ENCODE measurements at regions not wholly inside any gene's neighbourhood (a gene's known extent, or its start where the extent isn't known, plus 50 kb on each side); places are given as distances from the start of the nearest gene placed in this dataset.

DNA sequence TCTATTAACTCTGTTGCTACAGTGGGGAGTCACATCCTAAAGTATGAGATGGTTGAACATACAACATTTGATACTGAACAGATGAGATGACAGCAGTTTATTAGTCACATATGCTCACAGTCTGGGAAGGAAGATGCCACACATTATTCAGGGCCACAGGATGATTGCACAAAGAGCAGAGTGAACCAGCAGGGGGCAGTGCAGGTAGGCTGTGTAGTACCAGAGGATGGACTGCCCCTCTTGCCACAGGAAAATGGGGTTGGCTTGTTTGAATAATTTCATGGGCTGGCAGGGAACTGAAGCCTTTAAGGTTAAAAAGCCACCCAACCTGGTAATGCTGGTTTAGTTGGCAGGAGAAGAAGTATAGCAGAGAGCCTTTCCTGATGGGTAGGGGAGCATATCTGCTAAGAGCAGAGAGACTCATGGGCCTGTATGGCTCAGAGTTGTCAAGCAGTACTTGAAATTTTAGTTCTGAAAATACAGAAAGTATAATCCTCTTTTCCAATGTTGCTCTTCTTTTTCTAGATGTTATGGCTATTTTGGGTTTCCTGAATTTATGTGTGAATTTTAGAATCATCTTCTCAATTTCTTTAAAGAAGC is 180.4 kb upstream of the B3GAT1 start:
- TF ChIP-seq, protein P1, sequence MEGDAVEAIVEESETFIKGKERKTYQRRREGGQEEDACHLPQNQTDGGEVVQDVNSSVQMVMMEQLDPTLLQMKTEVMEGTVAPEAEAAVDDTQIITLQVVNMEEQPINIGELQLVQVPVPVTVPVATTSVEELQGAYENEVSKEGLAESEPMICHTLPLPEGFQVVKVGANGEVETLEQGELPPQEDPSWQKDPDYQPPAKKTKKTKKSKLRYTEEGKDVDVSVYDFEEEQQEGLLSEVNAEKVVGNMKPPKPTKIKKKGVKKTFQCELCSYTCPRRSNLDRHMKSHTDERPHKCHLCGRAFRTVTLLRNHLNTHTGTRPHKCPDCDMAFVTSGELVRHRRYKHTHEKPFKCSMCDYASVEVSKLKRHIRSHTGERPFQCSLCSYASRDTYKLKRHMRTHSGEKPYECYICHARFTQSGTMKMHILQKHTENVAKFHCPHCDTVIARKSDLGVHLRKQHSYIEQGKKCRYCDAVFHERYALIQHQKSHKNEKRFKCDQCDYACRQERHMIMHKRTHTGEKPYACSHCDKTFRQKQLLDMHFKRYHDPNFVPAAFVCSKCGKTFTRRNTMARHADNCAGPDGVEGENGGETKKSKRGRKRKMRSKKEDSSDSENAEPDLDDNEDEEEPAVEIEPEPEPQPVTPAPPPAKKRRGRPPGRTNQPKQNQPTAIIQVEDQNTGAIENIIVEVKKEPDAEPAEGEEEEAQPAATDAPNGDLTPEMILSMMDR (IDR thresholded peaks at IDR 0.05; ENCODE audit: low read depth, low read length) = peak; percentile 92
- TF ChIP-seq, protein P2, sequence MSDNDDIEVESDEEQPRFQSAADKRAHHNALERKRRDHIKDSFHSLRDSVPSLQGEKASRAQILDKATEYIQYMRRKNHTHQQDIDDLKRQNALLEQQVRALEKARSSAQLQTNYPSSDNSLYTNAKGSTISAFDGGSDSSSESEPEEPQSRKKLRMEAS (IDR thresholded peaks at IDR 0.05; ENCODE audit: low read depth, low read length) = no peak

Measured in NB4 (cell line).